ENCODE measurements at regions not wholly inside any gene's neighbourhood (a gene's known extent, or its start where the extent isn't known, plus 50 kb on each side); places are given as distances from the start of the nearest gene placed in this dataset.

GRCh38 chr3:27630885-27631284, 91.2 kb downstream of the EOMES start:
- Mint-ChIP-seq H3K27ac (peak overlapping the region in 1 of 3 donors; percentile 9), H3K4me3 (peak overlapping the region in 3 of 4 donors; percentile 6 to 29 (median 8))
- H3K27me3 ChIP-seq (ENCODE audit: control insufficient read depth, insufficient read depth, low read length), result no peaks in the 10 kb centered on the region

GRCh38 chr3:27629366-27629765, 92.8 kb downstream of the EOMES start:
- DNase-seq, result no peak
- no peaks in the 10 kb centered on the region for H3K36me3 ChIP-seq (ENCODE audit: control insufficient read depth, insufficient read depth, low read length)
- H3K36me3 Mint-ChIP-seq, result no peaks in the 10 kb centered on the region
- no peaks in the 10 kb centered on the region for H3K27me3 Mint-ChIP-seq
- ATAC-seq (ENCODE audit: low read depth in 2 of 2), result no peak
- peaks cover 27 to 65% (median 39%) of the 10 kb centered on the region in 4 donors for H3K4me1 Mint-ChIP-seq
- peaks cover 0 to 3% (median 0%) of the 10 kb centered on the region in 7 donors for H3K9me3 Mint-ChIP-seq
- H3K4me3 Mint-ChIP-seq, result peak overlapping the region in 1 of 4 donors; percentile 29
- no peak overlapping the region for H3K4me3 ChIP-seq (ENCODE audit: low read depth, low read length)
- no peak overlapping the region for H3K27ac ChIP-seq (ENCODE audit: insufficient read depth, low read length, poor library complexity, severe bottlenecking)
- H3K4me1 ChIP-seq (ENCODE audit: control insufficient read depth, insufficient read depth, low read length, poor library complexity, severe bottlenecking), result peaks cover 17% of the 10 kb centered on the region
- H3K9me3 ChIP-seq (ENCODE audit: control insufficient read depth in 2 of 2, low read length in 2 of 2), result no peaks in the 10 kb centered on the region
- H3K27ac Mint-ChIP-seq, result peak overlapping the region in 1 of 3 donors; percentile 22
- H3K27me3 ChIP-seq (ENCODE audit: control insufficient read depth, insufficient read depth, low read length), result no peaks in the 10 kb centered on the region

More at GRCh38 chr3:27630885-27631284, 91.2 kb downstream of the EOMES start:
- Histone ChIP-seq H3K27ac (ENCODE audit: insufficient read depth, low read length, poor library complexity, severe bottlenecking) (no peak overlapping the region), H3K9me3 (ENCODE audit: control insufficient read depth in 2 of 2, low read length in 2 of 2) (no peaks in the 10 kb centered on the region), H3K4me3 (ENCODE audit: low read depth, low read length) (no peak overlapping the region), H3K36me3 (ENCODE audit: control insufficient read depth, insufficient read depth, low read length) (no peaks in the 10 kb centered on the region), H3K4me1 (ENCODE audit: control insufficient read depth, insufficient read depth, low read length, poor library complexity, severe bottlenecking) (peaks cover 17% of the 10 kb centered on the region)
- ATAC-seq (ENCODE audit: low read depth in 2 of 2) (no peak), DNase-seq (peak in 1 of 3 donors; percentile 35)
- Mint-ChIP-seq H3K36me3 (no peaks in the 10 kb centered on the region), H3K9me3 (peaks cover 0 to 3% (median 0%) of the 10 kb centered on the region in 7 donors), H3K27me3 (no peaks in the 10 kb centered on the region), H3K4me1 (peaks cover 20 to 53% (median 32%) of the 10 kb centered on the region in 4 donors)

GRCh38 chr3:27628026-27628750, 93.9 kb downstream of the EOMES start:
- H3K4me1 ChIP-seq (ENCODE audit: control insufficient read depth, insufficient read depth, low read length, poor library complexity, severe bottlenecking), result peaks cover 17% of the 10 kb centered on the region
- H3K4me3 ChIP-seq (ENCODE audit: low read depth, low read length), result peak overlapping the region; percentile 11
- H3K36me3 ChIP-seq (ENCODE audit: control insufficient read depth, insufficient read depth, low read length), result no peaks in the 10 kb centered on the region
- H3K27me3 Mint-ChIP-seq, result no peaks in the 10 kb centered on the region
- peaks cover 0 to 1% (median 0%) of the 10 kb centered on the region in 7 donors for H3K9me3 Mint-ChIP-seq
- H3K9me3 ChIP-seq (ENCODE audit: control insufficient read depth in 2 of 2, low read length in 2 of 2), result no peaks in the 10 kb centered on the region
- DNase-seq, result peak in 1 of 3 donors; percentile 52
- no peak overlapping the region for H3K27ac ChIP-seq (ENCODE audit: insufficient read depth, low read length, poor library complexity, severe bottlenecking)
- H3K4me3 Mint-ChIP-seq, result no peak overlapping the region
- peak overlapping the region in 1 of 3 donors; percentile 1 for H3K27ac Mint-ChIP-seq
- H3K4me1 Mint-ChIP-seq, result peaks cover 24 to 57% (median 33%) of the 10 kb centered on the region in 4 donors
- no peaks in the 10 kb centered on the region for H3K36me3 Mint-ChIP-seq
- ATAC-seq (ENCODE audit: low read depth in 2 of 2), result no peak
- no peaks in the 10 kb centered on the region for H3K27me3 ChIP-seq (ENCODE audit: control insufficient read depth, insufficient read depth, low read length)

GRCh38 chr3:27626596-27627118, 95.5 kb downstream of the EOMES start:
- H3K4me3 ChIP-seq (ENCODE audit: low read depth, low read length), result no peak overlapping the region
- H3K9me3 Mint-ChIP-seq, result no peaks in the 10 kb centered on the region
- H3K27ac Mint-ChIP-seq, result no peak overlapping the region
- no peak for ATAC-seq (ENCODE audit: low read depth in 2 of 2)
- H3K27ac ChIP-seq (ENCODE audit: insufficient read depth, low read length, poor library complexity, severe bottlenecking), result no peak overlapping the region
- H3K4me3 Mint-ChIP-seq, result no peak overlapping the region
- no peaks in the 10 kb centered on the region for H3K27me3 ChIP-seq (ENCODE audit: control insufficient read depth, insufficient read depth, low read length)
- no peaks in the 10 kb centered on the region for H3K36me3 ChIP-seq (ENCODE audit: control insufficient read depth, insufficient read depth, low read length)
- no peaks in the 10 kb centered on the region for H3K36me3 Mint-ChIP-seq
- peaks cover 13% of the 10 kb centered on the region for H3K4me1 ChIP-seq (ENCODE audit: control insufficient read depth, insufficient read depth, low read length, poor library complexity, severe bottlenecking)
- DNase-seq, result no peak
- no peaks in the 10 kb centered on the region for H3K27me3 Mint-ChIP-seq
- H3K9me3 ChIP-seq (ENCODE audit: control insufficient read depth in 2 of 2, low read length in 2 of 2), result no peaks in the 10 kb centered on the region
- peaks cover 18 to 52% (median 26%) of the 10 kb centered on the region in 4 donors for H3K4me1 Mint-ChIP-seq

GRCh38 chr3:27625864-27626263, 96.3 kb downstream of the EOMES start:
- Histone ChIP-seq H3K27ac (ENCODE audit: insufficient read depth, low read length, poor library complexity, severe bottlenecking) (no peak overlapping the region), H3K36me3 (ENCODE audit: control insufficient read depth, insufficient read depth, low read length) (no peaks in the 10 kb centered on the region), H3K4me3 (ENCODE audit: low read depth, low read length) (no peak overlapping the region), H3K4me1 (ENCODE audit: control insufficient read depth, insufficient read depth, low read length, poor library complexity, severe bottlenecking) (peaks cover 13% of the 10 kb centered on the region), H3K27me3 (ENCODE audit: control insufficient read depth, insufficient read depth, low read length) (no peaks in the 10 kb centered on the region), H3K9me3 (ENCODE audit: control insufficient read depth in 2 of 2, low read length in 2 of 2) (no peaks in the 10 kb centered on the region)
- Mint-ChIP-seq H3K27me3 (no peaks in the 10 kb centered on the region), H3K36me3 (no peaks in the 10 kb centered on the region), H3K27ac (peak overlapping the region in 1 of 3 donors; percentile 16), H3K4me1 (peaks cover 15 to 46% (median 25%) of the 10 kb centered on the region in 4 donors), H3K9me3 (no peaks in the 10 kb centered on the region), H3K4me3 (no peak overlapping the region)
- no peak for DNase-seq
- ATAC-seq (ENCODE audit: low read depth in 2 of 2), result no peak

GRCh38 chr3:27623085-27623753, 98.9 kb downstream of the EOMES start:
- Histone ChIP-seq H3K9me3 (ENCODE audit: control insufficient read depth in 2 of 2, low read length in 2 of 2) (no peaks in the 10 kb centered on the region), H3K4me3 (ENCODE audit: low read depth, low read length) (no peak overlapping the region), H3K27ac (ENCODE audit: insufficient read depth, low read length, poor library complexity, severe bottlenecking) (no peak overlapping the region), H3K27me3 (ENCODE audit: control insufficient read depth, insufficient read depth, low read length) (no peaks in the 10 kb centered on the region), H3K36me3 (ENCODE audit: control insufficient read depth, insufficient read depth, low read length) (no peaks in the 10 kb centered on the region), H3K4me1 (ENCODE audit: control insufficient read depth, insufficient read depth, low read length, poor library complexity, severe bottlenecking) (peaks cover 9% of the 10 kb centered on the region)
- no peak for DNase-seq
- peaks cover 7 to 35% (median 18%) of the 10 kb centered on the region in 4 donors for H3K4me1 Mint-ChIP-seq
- no peaks in the 10 kb centered on the region for H3K27me3 Mint-ChIP-seq
- no peaks in the 10 kb centered on the region for H3K9me3 Mint-ChIP-seq
- H3K27ac Mint-ChIP-seq, result no peak overlapping the region
- no peak overlapping the region for H3K4me3 Mint-ChIP-seq
- H3K36me3 Mint-ChIP-seq, result no peaks in the 10 kb centered on the region
- ATAC-seq (ENCODE audit: low read depth in 2 of 2), result no peak

- H3K4me3 ChIP-seq (ENCODE audit: low read depth, low read length), result no peak overlapping the region
- Mint-ChIP-seq H3K9me3 (peaks cover 0 to 18% (median 2%) of the 10 kb centered on the region in 7 donors), H3K27ac (peak overlapping the region in 1 of 3 donors; percentile 7), H3K4me1 (no peaks in the 10 kb centered on the region), H3K27me3 (no peaks in the 10 kb centered on the region), H3K4me3 (no peak overlapping the region), H3K36me3 (peaks cover 4% of the 10 kb centered on the region)
- DNase-seq (no peak), ATAC-seq (ENCODE audit: low read depth in 2 of 2) (no peak)
- no peaks in the 10 kb centered on the region for H3K27me3 ChIP-seq (ENCODE audit: control insufficient read depth, insufficient read depth, low read length)
- no peaks in the 10 kb centered on the region for H3K4me1 ChIP-seq (ENCODE audit: control insufficient read depth, insufficient read depth, low read length, poor library complexity, severe bottlenecking)
- H3K9me3 ChIP-seq (ENCODE audit: control insufficient read depth in 2 of 2, low read length in 2 of 2), result peaks cover 4 to 7% of the 10 kb centered on the region in 2 experiments
- H3K36me3 ChIP-seq (ENCODE audit: control insufficient read depth, insufficient read depth, low read length), result no peaks in the 10 kb centered on the region
- no peak overlapping the region for H3K27ac ChIP-seq (ENCODE audit: insufficient read depth, low read length, poor library complexity, severe bottlenecking)
Observed at GRCh38 chr3:27617552-27617951, 104.6 kb downstream of the EOMES start.

Measured in CD4-positive, CD25-positive, alpha-beta regulatory T cell (primary cell).